ENCODE measurements at regions not wholly inside any gene's neighbourhood (a gene's known extent, or its start where the extent isn't known, plus 50 kb on each side); places are given as distances from the start of the nearest gene placed in this dataset.

DNA sequence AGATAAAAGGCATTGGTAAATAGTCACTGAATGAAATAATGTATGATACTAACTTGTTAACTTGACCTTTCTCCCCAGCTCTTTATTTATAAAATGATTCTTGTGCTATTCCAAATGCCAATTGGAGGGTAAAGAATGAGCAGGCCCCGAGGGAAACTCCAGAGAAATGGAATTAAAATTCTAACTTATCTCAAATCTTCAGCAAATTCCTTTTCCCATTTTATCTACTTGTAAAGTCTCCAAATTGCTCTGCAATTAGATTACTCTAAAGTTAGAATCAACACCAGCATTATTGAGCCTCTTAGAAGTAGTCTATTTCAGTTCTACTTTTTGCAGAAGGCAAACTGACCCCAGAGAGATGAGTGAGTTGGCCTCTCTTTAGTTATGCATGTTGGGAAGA, 165.9 kb upstream of the PREP start:
- TF ChIP-seq EZH2phosphoT487 (IDR thresholded peaks at IDR 0.05) (no peak), EZH2 (IDR thresholded peaks at IDR 0.05) (no peak)
- TF ChIP-seq, protein P1, sequence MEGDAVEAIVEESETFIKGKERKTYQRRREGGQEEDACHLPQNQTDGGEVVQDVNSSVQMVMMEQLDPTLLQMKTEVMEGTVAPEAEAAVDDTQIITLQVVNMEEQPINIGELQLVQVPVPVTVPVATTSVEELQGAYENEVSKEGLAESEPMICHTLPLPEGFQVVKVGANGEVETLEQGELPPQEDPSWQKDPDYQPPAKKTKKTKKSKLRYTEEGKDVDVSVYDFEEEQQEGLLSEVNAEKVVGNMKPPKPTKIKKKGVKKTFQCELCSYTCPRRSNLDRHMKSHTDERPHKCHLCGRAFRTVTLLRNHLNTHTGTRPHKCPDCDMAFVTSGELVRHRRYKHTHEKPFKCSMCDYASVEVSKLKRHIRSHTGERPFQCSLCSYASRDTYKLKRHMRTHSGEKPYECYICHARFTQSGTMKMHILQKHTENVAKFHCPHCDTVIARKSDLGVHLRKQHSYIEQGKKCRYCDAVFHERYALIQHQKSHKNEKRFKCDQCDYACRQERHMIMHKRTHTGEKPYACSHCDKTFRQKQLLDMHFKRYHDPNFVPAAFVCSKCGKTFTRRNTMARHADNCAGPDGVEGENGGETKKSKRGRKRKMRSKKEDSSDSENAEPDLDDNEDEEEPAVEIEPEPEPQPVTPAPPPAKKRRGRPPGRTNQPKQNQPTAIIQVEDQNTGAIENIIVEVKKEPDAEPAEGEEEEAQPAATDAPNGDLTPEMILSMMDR (IDR thresholded peaks at IDR 0.05) = no peak

All from neural progenitor cell (in vitro differentiated cells).